ENCODE measurements at regions not wholly inside any gene's neighbourhood (a gene's known extent, or its start where the extent isn't known, plus 50 kb on each side); places are given as distances from the start of the nearest gene placed in this dataset.
A peak's percentile ranks its signal among the peaks of the same experiment; 100 is the strongest.

DNA sequence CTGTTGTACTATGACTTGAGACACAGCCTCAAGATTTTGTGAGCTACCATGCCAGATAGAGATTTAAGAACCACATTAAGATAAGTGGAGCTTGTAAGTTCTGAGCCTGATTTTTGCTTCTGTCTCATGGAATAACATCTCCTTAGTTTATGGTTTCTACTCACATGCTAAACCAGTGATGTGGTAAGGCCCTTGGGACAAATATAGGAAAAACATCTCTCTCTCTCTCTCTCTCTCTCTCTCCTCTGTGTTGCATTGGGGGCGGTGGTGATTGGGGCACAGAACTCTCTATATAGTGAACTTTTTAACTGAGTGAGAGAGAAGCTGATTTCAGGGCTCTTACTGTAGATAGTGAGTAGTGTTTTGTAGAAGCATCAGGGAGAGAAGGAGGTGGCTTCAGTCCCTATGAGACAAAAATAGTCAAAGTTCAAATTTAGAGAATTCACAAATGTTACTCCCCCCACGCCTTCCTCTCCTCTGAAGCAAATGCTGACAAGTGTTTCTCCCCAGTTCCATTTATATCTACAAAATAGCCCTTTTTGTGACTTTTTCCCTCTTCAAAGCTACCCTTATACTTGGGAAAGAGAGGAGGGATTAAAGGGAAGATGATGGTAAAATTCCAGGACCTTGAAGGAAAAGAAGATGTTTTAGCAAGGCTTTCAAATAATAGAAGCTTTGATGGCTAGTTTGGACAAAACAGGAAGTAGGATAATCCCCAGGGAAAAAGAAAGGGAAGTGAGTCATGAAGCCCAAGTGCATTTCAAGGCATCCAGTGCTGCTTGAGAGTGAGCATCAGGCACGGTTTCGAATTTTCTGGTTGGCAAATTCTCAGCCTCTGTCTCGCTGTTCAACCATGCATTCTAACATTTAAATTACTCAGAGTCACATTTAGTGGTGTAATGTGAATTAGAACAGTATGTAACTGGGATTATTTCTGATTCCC is 134.3 kb upstream of the AP1S2 start:
- intact Hi-C loops (cut with DNase I): no loop called here
- DNase-seq: no peak

DNA sequence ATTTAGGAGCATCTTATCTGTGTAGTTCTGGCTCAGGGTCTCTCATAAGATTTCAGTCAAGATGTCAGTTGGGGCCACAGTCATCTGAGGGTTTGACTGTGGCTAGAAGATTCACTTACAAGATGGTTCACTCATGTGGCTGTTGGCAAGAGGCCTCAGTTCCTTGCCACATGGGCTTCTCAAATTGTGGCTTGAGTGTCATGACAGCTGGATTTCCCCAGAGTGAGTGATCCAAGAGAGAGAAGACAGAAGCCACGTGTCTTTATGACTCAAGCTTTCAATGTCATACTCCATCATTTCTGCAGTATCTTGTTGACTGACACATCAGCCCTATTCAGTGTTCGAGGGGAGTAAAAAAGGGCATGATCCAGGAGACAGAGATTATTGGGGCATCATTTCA is 131.3 kb upstream of the AP1S2 start:
- no peak for DNase-seq
- intact Hi-C loops (cut with DNase I): no loop called here

DNA sequence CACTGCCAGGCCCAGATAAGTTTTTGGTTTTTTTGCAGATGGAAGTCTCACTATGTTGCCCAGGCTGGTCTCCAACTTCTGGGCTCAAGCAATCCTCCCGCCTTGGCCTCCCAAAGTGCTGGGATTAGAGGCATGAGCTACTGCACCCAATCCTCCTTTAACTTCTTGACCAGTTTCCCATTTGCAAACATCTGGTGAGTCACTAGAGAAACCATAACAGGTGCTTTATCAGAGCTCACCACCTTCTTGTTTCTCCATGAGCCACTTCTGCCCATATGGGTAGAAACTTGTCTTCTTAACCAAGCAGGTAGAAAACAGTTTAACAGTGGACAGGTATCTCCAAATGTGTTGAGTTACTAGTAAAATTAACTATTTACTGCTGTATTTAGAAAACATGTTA is 128.4 kb upstream of the AP1S2 start:
- intact Hi-C loops (cut with DNase I): no loop called here
- no peak for DNase-seq

DNA sequence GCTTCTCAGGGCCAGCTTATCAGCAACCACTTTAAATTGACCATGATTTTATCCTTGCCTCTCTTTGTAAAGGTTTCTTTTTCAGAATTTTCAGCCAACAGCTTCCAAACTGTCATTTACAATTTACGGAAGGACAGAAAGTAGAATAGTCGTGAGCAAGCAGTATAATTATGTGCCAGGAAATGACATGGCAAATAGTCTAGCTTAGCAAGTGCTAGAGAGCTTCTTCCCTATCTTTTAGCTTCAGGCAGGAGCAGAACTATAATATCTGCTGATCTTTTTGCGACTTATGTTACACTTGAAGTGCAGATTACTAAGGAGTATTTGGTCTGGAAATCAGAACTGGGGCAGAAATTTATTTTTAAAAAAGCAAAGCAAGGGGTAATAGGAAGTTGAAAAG is 123.0 kb upstream of the AP1S2 start:
- DNase-seq: no peak
- intact Hi-C loops (cut with DNase I): no loop called here

DNA sequence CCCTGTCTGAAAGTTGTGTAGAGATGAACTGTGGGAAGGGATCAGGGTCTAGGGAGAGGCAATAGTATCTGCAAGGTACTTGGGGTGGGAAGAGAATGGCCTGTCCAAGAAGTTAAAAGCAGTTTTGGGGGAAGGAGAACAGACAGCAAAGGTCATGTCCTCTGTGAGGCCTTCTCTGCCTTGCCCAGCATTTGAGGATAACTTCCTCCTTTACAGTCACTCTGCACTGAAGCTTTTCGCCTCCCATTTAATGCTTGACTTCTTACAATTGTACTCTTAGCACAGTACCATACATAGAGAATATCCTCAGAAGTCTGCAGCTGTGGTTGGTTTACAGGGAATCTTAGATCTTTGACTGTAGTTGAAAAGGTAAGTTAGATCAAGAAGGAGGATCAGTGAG is 121.8 kb upstream of the AP1S2 start:
- intact Hi-C loops (cut with DNase I): no loop called here
- DNase-seq: no peak

DNA sequence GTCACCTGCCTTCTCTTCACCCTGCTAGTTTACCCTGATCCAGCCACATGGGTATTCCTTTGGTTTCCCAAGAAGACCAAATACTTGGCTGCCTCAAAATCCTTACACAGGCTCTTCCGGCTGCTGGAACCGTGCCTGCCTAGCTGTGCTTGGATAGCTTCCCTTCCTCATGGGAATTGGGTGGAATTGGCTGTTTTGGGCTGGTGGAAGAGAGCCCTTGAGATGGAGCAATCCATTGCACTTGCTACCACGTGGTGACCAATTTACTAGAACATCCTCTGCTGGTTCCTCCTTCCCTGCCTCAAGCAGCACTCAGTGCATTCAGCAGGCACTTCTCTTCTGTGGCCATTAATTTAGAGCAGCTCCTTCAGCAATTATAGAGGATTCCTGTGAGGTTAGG is 119.3 kb upstream of the AP1S2 start:
- intact Hi-C loops (cut with DNase I): loop anchor here (5.0 kb wide), 2 partner anchors 122 to 212 kb away; partner anchors contain the start of gene AP1S2
- no peak for DNase-seq

DNA sequence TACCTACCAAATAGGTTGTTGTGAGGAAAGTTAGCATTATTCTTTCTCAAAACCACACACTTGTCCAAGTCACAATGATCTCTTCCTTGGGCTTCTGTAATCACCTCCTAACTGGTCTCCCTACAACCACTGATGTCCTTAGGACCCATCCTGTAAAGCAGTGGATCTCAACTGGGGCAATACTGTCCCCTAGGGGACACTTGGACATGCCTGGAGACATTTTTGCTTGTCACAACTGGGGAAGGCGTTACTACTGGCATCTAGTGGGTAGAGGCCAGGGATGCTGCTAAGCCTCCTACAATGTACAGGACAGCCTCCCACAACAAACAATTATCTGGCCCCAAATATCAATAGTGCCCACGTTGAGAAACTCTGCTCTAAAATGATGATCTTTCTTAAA is 118.7 kb upstream of the AP1S2 start:
- intact Hi-C loops (cut with DNase I): loop anchor here (5.0 kb wide), 2 partner anchors 121 to 211 kb away; partner anchors contain the start of gene AP1S2
- peak in 5 of 10 donors; percentile 26 to 86 (median 28) for DNase-seq

DNA sequence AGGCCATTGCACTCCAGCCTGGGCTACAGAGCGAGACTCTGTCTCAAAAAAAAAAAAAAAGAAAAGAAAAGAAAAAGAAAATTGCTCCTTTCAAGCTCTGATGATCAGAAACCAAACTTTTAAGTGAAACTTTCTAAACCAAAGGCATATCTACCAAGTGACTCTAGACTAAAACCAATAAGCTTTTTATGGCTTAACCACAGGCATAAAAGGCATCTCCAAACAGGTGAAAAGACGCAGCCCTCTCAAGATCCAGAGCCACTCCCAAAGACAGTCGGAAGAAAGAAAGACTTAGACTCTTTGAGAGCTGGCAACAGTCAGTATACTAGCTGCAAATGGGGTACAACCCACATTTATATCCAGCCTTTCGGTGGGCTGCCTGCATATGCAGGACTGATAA is 117.1 kb upstream of the AP1S2 start:
- DNase-seq: no peak

DNA sequence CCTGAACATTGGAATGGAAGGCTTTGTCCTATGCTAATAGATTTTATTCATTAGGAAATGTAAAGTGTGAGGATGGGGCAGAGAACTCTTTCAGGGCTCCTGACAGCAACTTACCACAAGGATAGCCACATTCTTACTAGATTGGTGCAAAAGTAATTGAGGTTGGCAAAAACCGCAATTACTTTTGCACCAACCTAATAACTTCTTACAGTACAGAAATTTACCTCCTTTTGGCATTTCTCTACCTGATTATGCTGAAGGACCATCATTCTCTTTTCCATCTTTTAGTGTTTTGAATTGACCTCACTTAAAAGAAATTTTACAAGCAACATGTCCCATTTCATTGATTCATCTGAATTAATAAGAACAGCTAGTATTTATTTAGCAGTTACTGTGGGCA is 109.2 kb upstream of the AP1S2 start:
- no peak for DNase-seq
- intact Hi-C loops (cut with DNase I): no loop called here

More for the DNA sequence above, 117.1 kb upstream of the AP1S2 start:
- intact Hi-C loops (cut with DNase I): loop anchor here (5.0 kb wide), 2 partner anchors 119 to 209 kb away; partner anchors contain the start of gene AP1S2

DNA sequence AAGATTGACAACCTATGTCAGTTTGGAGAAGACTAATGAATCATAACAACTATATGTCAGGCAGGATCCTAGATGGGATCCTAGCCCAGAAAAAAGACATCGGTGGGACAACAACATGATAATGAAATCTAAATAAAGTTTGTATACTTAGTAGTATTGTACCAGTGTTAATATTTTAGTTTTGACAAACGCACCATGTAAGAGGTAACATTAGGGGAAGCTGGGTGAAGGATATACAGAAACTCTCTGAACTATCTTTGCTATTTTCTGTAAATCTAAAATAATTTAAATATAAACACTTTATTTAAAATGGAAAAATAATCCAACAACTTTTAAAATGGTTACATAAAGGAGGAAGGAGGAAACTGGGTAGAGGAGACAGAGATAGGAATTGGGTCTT is 105.6 kb upstream of the AP1S2 start:
- intact Hi-C loops (cut with DNase I): no loop called here
- no peak for DNase-seq

DNA sequence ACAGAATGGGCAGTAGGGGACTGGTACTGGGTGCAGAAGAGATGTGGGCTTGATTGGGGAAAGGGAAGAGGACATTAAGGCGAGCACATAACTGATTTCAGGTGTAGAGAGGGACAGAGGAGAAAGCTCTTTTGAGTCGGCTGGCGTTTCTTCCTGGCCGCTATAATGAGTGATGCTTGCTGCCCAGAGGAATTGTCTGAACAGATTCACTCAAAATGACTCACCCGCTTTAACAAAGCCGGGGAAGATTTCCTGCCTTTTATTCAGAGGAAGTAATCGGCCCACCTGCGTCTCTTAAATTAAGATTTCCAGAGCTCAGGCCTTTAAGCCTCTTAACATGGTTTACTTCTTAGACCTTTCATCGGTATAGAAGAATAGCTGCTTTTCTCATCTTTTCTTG is 102.1 kb upstream of the AP1S2 start:
- intact Hi-C loops (cut with DNase I): no loop called here

DNA sequence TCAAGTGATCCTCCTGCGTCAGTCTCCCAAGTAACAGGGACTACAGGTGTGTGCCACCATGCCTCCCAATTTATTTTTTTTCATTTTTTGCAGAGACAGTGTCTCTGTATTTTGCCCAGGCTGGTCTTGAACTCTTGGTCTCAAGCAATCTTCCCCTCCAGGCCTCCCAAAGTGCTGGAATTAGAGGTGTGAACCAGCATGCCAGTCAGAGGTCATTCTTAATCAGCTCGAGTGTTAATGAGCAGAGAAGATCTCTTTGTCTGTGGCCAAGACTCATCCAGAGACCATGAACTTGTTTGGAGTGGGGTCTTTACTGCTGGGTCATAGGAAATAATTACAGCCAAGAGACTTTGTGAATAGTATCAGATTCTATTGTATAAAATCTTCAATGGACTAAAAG is 99.2 kb upstream of the AP1S2 start:
- DNase-seq: no peak
- intact Hi-C loops (cut with DNase I): no loop called here

More for the DNA sequence above, 102.1 kb upstream of the AP1S2 start:
- no peak for DNase-seq

DNA sequence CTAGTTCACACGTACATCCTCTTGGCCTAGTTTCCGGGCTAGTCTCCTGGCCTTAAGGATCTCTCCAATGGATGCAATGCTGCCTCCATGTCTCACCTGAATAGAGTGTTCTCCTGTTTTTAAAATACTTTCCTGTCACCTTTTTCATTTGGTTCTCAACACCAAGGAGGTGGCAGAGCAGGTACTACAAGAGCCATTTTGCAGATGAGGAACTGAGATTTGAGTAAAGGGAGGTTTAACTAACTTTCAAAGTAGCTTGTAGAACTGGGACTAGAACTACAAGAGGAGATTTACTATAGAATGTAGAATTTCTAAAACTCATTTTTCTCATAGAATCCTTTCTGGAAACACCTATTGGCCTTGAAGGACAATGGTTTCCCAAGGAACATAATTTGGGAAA is 97.6 kb upstream of the AP1S2 start:
- DNase-seq: no peak
- intact Hi-C loops (cut with DNase I): no loop called here

DNA sequence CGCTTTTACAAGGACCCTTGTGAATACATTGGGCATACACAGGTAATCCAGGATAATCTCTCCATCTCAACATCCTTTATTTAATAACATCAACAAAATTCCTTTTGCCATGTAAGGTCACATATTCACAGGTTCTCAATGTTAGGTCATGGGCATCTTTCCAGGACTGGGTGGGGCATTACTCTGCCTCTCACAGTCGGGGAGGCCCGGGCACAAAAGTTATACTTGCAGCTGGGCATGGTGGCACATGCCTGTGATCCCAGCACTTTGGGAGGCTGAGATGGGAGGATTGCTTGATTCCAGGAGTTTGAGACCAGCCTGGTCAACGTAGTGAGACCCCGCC is 93.7 kb upstream of the AP1S2 start:
- no peak for DNase-seq
- intact Hi-C loops (cut with DNase I): no loop called here

DNA sequence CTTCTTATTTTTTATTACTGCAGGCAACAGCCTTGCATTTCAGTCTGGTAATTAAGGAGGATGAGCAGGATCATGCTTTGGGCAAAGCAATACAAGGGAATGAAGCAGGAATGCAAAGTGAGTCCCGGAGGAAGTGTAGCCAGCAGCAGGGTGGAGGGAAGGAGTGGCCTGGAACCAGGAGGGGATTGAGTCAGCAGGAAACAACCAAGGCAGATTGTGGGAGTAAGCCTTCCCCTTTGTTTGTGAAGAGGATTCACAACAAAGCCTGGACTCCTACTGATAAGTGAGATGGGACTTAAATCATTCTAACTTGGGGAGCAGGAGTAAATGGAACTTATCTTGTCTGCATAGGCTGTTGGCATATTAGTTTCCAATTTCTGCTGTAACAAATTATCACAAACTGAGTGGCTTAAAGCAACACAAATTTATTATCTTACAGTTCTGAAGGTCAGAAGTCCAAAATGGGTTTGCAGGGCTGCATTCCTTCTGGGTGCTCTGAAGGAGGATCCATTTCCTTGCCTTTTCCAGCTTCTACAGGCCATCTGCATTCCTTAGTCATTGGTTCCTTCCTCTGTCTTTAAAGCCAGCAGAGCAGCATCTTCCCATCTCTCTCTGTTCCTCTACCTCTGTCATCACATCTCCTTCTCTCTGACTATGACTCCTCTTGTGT is 93.2 kb upstream of the AP1S2 start:
- DNase-seq: no peak
- intact Hi-C loops (cut with DNase I): no loop called here

DNA sequence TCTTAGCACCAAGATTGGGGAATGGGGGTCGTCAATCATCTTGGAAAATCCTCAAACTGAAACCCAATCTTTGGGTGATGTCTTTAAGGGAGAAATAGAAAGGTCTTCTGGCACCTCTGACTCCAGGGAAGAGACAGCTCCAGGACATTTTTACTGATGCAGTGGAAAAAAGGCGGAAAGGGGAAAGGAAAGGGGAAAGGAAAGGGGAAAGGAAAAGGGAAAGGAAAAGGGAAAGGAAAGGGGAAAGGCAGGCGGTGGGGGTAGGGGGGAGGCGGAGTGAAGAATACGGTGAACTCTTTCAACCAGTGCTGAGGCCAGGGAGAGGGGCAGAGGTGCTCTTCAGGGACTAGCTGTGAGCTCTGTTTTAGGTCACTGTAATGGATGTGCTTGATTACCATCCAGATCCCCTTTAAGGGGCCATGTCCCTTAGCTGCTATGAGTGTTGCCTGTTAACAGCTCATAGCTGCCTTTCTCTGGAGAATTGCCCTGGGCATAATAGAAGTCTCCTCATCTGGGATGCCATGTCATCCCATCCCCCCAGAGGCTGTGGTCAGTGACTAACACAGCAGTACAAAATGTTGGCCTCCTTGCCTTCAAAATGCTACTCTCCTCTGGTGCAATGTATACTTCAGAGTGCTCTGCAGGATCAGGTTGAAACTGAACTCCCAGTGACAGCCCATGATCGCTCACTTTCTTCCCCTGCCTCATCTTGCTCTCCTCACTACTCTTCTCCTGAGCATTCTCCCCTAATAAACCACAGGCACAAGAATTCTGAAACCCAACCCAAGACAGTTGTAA is 92.4 kb upstream of the AP1S2 start:
- intact Hi-C loops (cut with DNase I): no loop called here
- DNase-seq: no peak

DNA sequence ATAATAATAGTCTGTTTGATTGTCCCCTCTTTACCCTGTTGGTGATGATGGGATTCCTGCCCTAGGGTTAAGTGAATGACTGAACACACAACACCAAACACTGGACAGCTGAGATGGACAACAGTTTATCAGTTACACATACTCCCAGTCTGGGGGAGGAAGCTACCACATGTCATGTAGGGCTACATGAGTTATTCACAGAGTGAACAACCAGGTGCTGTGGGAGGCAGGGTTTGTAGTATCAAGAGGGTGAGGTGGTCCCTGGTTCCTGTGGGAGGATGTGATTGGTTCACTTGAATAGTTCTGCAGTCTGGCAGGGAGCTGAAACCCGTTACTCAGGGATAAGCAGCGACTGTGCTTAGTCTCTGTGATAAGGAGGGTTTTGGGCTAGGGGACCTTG is 88.8 kb upstream of the AP1S2 start:
- DNase-seq: no peak
- intact Hi-C loops (cut with DNase I): no loop called here

DNA sequence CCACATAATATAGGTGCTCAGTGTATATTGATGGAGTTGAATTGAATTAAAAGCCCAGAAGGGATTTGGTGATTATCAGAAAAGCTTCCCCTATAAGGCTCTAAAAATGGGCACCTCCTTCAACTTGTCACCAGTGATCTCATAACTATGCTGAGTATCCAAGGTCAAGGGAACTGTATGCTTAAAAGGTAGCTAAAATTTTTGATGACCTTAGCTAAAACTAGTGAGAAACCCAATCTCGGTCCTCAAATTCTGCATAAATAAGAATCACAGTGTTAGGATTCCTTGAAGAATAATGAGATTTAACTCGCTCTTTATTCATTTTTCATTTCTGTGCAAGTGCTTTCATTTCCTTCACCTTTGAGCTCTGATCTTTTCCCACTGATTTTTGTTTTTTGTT is 87.7 kb upstream of the AP1S2 start:
- intact Hi-C loops (cut with DNase I): no loop called here
- no peak for DNase-seq

DNA sequence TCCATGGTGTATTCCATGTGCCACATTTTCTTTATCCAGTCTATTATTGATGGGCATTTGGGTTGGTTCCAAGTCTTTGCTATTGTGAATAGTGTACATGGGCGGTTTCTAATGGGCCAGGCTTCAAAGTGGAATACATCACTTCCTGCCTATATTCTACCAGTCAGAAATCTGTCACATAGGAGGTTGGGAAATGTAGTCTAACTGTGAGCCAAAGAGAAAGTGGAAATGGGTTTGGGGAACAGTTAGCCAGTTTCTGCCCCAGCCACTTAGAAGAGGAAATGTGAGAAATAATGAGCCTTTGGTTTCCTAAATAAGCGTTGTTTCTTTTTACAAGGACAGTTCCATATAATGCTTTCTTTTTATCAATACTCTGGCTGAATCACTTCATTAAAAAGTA is 85.1 kb upstream of the AP1S2 start:
- no peak for DNase-seq
- intact Hi-C loops (cut with DNase I): no loop called here

DNA sequence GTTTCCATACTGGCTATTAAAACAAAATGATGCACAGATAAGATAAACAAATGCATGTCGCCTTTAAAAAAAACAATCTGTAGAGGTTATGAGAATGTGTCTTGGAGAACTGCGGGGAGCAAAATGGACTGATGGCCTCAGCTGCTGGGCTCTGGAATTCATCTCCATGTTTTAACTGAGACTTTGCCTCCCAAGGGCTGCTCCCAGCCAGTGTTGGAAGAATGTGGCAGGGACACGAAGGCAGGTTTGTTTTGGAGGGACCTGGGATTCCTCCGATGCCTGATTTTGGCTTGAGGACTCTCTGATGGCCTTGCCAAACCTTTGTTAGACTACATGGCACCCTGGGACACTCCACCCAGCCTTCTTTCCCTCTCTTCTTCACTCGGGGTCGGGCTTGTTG is 83.5 kb upstream of the AP1S2 start:
- intact Hi-C loops (cut with DNase I): no loop called here
- DNase-seq: no peak

DNA sequence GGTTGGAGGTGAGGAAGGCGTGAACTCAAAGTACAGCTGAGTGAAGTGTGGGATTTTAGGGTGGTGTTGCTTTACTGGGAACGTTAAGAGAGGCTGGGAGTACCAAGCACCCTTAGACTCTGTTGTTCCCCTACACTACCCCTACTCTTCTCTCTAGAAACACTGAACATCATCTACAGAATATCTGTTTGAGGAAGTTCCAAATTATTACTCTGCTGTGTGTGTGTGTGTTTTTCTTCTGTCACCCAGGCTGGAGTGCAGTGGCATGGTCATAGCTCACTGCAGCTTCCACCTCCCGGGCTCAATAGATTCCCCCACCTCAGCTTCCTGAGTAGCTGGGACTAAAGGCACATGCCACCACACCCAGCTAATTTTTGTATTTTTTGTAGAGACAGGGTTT is 76.7 kb upstream of the AP1S2 start:
- DNase-seq: no peak
- intact Hi-C loops (cut with DNase I): no loop called here
